ENCODE measurements at regions not wholly inside any gene's neighbourhood (a gene's known extent, or its start where the extent isn't known, plus 50 kb on each side); places are given as distances from the start of the nearest gene placed in this dataset.

GRCh38 chr1:30348147-30348546 is 375.2 kb downstream of the MATN1 start:
- no peak for TF ChIP-seq CTCF (IDR thresholded peaks at IDR 0.05; ENCODE audit: borderline replicate concordance, insufficient read depth, low read depth, low read length)
- no peak overlapping the region for H3K4me3 ChIP-seq (ENCODE audit: low read depth, low read length)

- H3K4me3 ChIP-seq (ENCODE audit: low read depth, low read length), result no peak overlapping the region
- no peak for TF ChIP-seq CTCF (IDR thresholded peaks at IDR 0.05; ENCODE audit: borderline replicate concordance, insufficient read depth, low read depth, low read length)
Measured at GRCh38 chr1:30345491-30346130, 377.8 kb downstream of the MATN1 start.

- TF ChIP-seq CTCF (IDR thresholded peaks at IDR 0.05; ENCODE audit: borderline replicate concordance, insufficient read depth, low read depth, low read length), result no peak
- no peak overlapping the region for H3K4me3 ChIP-seq (ENCODE audit: low read depth, low read length)
Measured at GRCh38 chr1:30343562-30343961, 379.8 kb downstream of the MATN1 start.

GRCh38 chr1:30342535-30343141 is 380.7 kb downstream of the MATN1 start:
- H3K4me3 ChIP-seq (ENCODE audit: low read depth, low read length), result no peak overlapping the region
- no peak for TF ChIP-seq CTCF (IDR thresholded peaks at IDR 0.05; ENCODE audit: borderline replicate concordance, insufficient read depth, low read depth, low read length)

GRCh38 chr1:30340934-30341333 is 382.5 kb downstream of the MATN1 start:
- no peak for TF ChIP-seq CTCF (IDR thresholded peaks at IDR 0.05; ENCODE audit: borderline replicate concordance, insufficient read depth, low read depth, low read length)
- H3K4me3 ChIP-seq (ENCODE audit: low read depth, low read length), result no peak overlapping the region

- no peak overlapping the region for H3K4me3 ChIP-seq (ENCODE audit: low read depth, low read length)
- no peak for TF ChIP-seq CTCF (IDR thresholded peaks at IDR 0.05; ENCODE audit: borderline replicate concordance, insufficient read depth, low read depth, low read length)
Measured at GRCh38 chr1:30339866-30340265, 383.5 kb downstream of the MATN1 start.

GRCh38 chr1:30338765-30339164 is 384.6 kb downstream of the MATN1 start:
- H3K4me3 ChIP-seq (ENCODE audit: low read depth, low read length), result no peak overlapping the region
- no peak for TF ChIP-seq CTCF (IDR thresholded peaks at IDR 0.05; ENCODE audit: borderline replicate concordance, insufficient read depth, low read depth, low read length)

Measured in GM12875 (cell line).